ENCODE measurements at regions not wholly inside any gene's neighbourhood (a gene's known extent, or its start where the extent isn't known, plus 50 kb on each side); places are given as distances from the start of the nearest gene placed in this dataset.
"Not testable (repeated sequence)": the region's sequence is repeated elsewhere in the genome, so short reads cannot be mapped to it uniquely, and the experiment has no call there.

GRCh38 chr3:68676136-68676535, 256.2 kb downstream of the TAFA4 start:
- DNase-seq (ENCODE audit: low read depth), result no peak

GRCh38 chr3:68667346-68667745, 265.0 kb downstream of the TAFA4 start:
- DNase-seq (ENCODE audit: low read depth), result no peak

- no peak for DNase-seq (ENCODE audit: low read depth)
Observed at GRCh38 chr3:68666429-68667136, 265.8 kb downstream of the TAFA4 start.

- no peak for DNase-seq (ENCODE audit: low read depth)
Observed at GRCh38 chr3:68664276-68664675, 268.1 kb downstream of the TAFA4 start.

GRCh38 chr3:68662176-68662575, 270.2 kb downstream of the TAFA4 start:
- no peak for DNase-seq (ENCODE audit: low read depth)

- not testable (repeated sequence) for DNase-seq (ENCODE audit: low read depth)
Observed at GRCh38 chr3:68650657-68651056, 281.7 kb downstream of the TAFA4 start.

- no peak for DNase-seq (ENCODE audit: low read depth)
Observed at GRCh38 chr3:68648494-68648893, 283.9 kb downstream of the TAFA4 start.

- DNase-seq (ENCODE audit: low read depth), result no peak
Observed at GRCh38 chr3:68631850-68632545, 300.3 kb downstream of the TAFA4 start.

- no peak for DNase-seq (ENCODE audit: low read depth)
Observed at GRCh38 chr3:68620211-68620610, 312.1 kb downstream of the TAFA4 start.

- no peak for DNase-seq (ENCODE audit: low read depth)
Observed at GRCh38 chr3:68614087-68614486, 318.3 kb downstream of the TAFA4 start.

GRCh38 chr3:68571321-68571720, 361.0 kb downstream of the TAFA4 start:
- DNase-seq (ENCODE audit: low read depth), result no peak

- no peak for DNase-seq (ENCODE audit: low read depth)
Observed at GRCh38 chr3:68560728-68561127, 371.6 kb downstream of the TAFA4 start.

GRCh38 chr3:68535782-68536181, 396.6 kb downstream of the TAFA4 start:
- DNase-seq (ENCODE audit: low read depth), result no peak

- DNase-seq (ENCODE audit: low read depth), result no peak
Observed at GRCh38 chr3:68523330-68523729, 409.0 kb downstream of the TAFA4 start.

GRCh38 chr3:68515237-68515636, 417.1 kb downstream of the TAFA4 start:
- DNase-seq (ENCODE audit: low read depth), result no peak

- no peak for DNase-seq (ENCODE audit: low read depth)
Observed at GRCh38 chr3:68504201-68504600, 428.1 kb downstream of the TAFA4 start.

GRCh38 chr3:68485845-68486244, 446.5 kb downstream of the TAFA4 start:
- not testable (repeated sequence) for DNase-seq (ENCODE audit: low read depth)

GRCh38 chr3:68485051-68485450, 447.3 kb downstream of the TAFA4 start:
- DNase-seq (ENCODE audit: low read depth), result no peak

GRCh38 chr3:68483601-68484000, 448.7 kb downstream of the TAFA4 start:
- DNase-seq (ENCODE audit: low read depth), result no peak

GRCh38 chr3:68483041-68483440, 449.3 kb downstream of the TAFA4 start:
- DNase-seq (ENCODE audit: low read depth), result no peak

GRCh38 chr3:68482565-68482964, 449.8 kb downstream of the TAFA4 start:
- no peak for DNase-seq (ENCODE audit: low read depth)

GRCh38 chr3:68479779-68480178, 452.6 kb downstream of the TAFA4 start:
- DNase-seq (ENCODE audit: low read depth), result no peak

- DNase-seq (ENCODE audit: low read depth), result no peak
Observed at GRCh38 chr3:68468695-68469375, 463.5 kb downstream of the TAFA4 start.

Data from stimulated activated CD8-positive, alpha-beta memory T cell treated with anti-CD3 and anti-CD28 coated beads, Interleukin-15, amount 100 ng/mL, for 1 hour (primary cell).